HEK293 (cell line): ENCODE measurements at regions not wholly inside any gene's neighbourhood (a gene's known extent, or its start where the extent isn't known, plus 50 kb on each side); places are given as distances from the start of the nearest gene placed in this dataset.

Experiments
- CTCF ChIA-PET: fragments of 350-600 bp; formaldehyde crosslinking; extraction: SDS; loops from one replicate; lab custom pipeline; 2021; ENCODE audit warnings: antibody characterized with exemption; lab: Yijun Ruan, JAX
- POLR2A ChIA-PET: fragments of 300-600 bp; formaldehyde crosslinking; extraction: SDS; loops from one replicate; lab custom pipeline; 2020; ENCODE audit warnings: antibody characterized with exemption, inconsistent platforms; lab: Yijun Ruan, JAX
- H3K27ac ChIP-seq: fragments of 200-500 bp; sonication (Bioruptor generic); 2 replicates; pipeline ENCODE4 v1.5.1; 2014; ENCODE audit warnings: low read depth, low read length, control low read depth, inconsistent platforms; ENCODE audit errors: extremely low read depth
- H3K36me3 ChIP-seq, 2 experiments: fragments of 200-500 bp in 1 of 2; sonication (Bioruptor generic) in 1 of 2; 1 replicate in 1 of 2; 2 replicates in 1 of 2; pipeline ENCODE4 v1.5.1; 2014 to 2017; ENCODE audit warnings: inconsistent platforms in 2 of 2, low read length in 2 of 2; ENCODE audit not compliant: control insufficient read depth in 2 of 2, insufficient read depth in 1 of 2
- H3K4me1 ChIP-seq: fragments of 200-500 bp; sonication (Bioruptor generic); 2 replicates; pipeline ENCODE4 v1.5.1; 2014; ENCODE audit warnings: mild to moderate bottlenecking, low read length, inconsistent platforms; ENCODE audit not compliant: control insufficient read depth, insufficient read depth
- H3K4me3 ChIP-seq: 2 replicates; pipeline ENCODE4 v1.5.1; 2011; ENCODE audit warnings: low read depth, mild to moderate bottlenecking, control low read depth, low read length, moderate library complexity
- H3K9me3 ChIP-seq: fragments of 200-500 bp; sonication (Bioruptor generic); 2 replicates; pipeline ENCODE4 v1.5.1; 2014; ENCODE audit warnings: low read depth, low read length, inconsistent platforms; ENCODE audit not compliant: control insufficient read depth, insufficient read depth
- BCL11B ChIP-seq: fragments of 450-650 bp; formaldehyde crosslinking; IDR thresholded peaks from 2 replicates; pipeline ENCODE4 v1.5.1; 2016; ENCODE audit warnings: low read depth, missing biosample characterization, missing genetic modification characterization
- PATZ1 ChIP-seq: fragments of 450-650 bp; formaldehyde crosslinking; IDR thresholded peaks from 2 replicates; pipeline ENCODE4 v1.5.1; 2016; ENCODE audit warnings: missing biosample characterization, missing genetic modification characterization
- SALL2 ChIP-seq: fragments of 450-650 bp; formaldehyde crosslinking; IDR thresholded peaks from 2 replicates; pipeline ENCODE4 v1.5.0; 2017; ENCODE audit warnings: missing biosample characterization, mild to moderate bottlenecking, missing genetic modification characterization, borderline replicate concordance
- SCRT2 ChIP-seq: fragments of 450-650 bp; formaldehyde crosslinking; IDR thresholded peaks from 2 replicates; pipeline ENCODE4 v1.5.1; 2016; ENCODE audit warnings: missing biosample characterization, missing genetic modification characterization
- TSHZ1 ChIP-seq: fragments of 450-650 bp; formaldehyde crosslinking; IDR thresholded peaks from 2 replicates; pipeline ENCODE4 v1.5.1; 2016; ENCODE audit warnings: missing biosample characterization, missing genetic modification characterization, borderline replicate concordance
- YY1 ChIP-seq: fragments of 450-650 bp; formaldehyde crosslinking; IDR thresholded peaks from 2 replicates; pipeline ENCODE4 v1.5.1; 2018; ENCODE audit warnings: missing biosample characterization, missing genetic modification characterization
- ZBTB17 ChIP-seq: fragments of 450-650 bp; formaldehyde crosslinking; IDR thresholded peaks from 2 replicates; pipeline ENCODE4 v1.5.1; 2016; ENCODE audit warnings: missing biosample characterization, missing genetic modification characterization
- ZFP3 ChIP-seq: fragments of 450-650 bp; formaldehyde crosslinking; IDR thresholded peaks from 2 replicates; pipeline ENCODE4 v1.5.1; 2016; ENCODE audit warnings: low read depth, missing biosample characterization, missing genetic modification characterization
- ZNF121 ChIP-seq: fragments of 450-650 bp; formaldehyde crosslinking; IDR thresholded peaks from 2 replicates; pipeline ENCODE4 v1.5.1; 2016; ENCODE audit warnings: missing biosample characterization, missing genetic modification characterization
- ZNF133 ChIP-seq: fragments of 450-650 bp; formaldehyde crosslinking; IDR thresholded peaks from 2 replicates; pipeline ENCODE4 v1.5.1; 2016; ENCODE audit warnings: missing biosample characterization, missing genetic modification characterization
- ZNF146 ChIP-seq: fragments of 450-650 bp; formaldehyde crosslinking; IDR thresholded peaks from 2 replicates; pipeline ENCODE4 v1.5.1; 2016; ENCODE audit warnings: missing biosample characterization, missing genetic modification characterization
- ZNF311 ChIP-seq: fragments of 450-650 bp; formaldehyde crosslinking; IDR thresholded peaks from 2 replicates; pipeline ENCODE4 v1.5.1; 2017; ENCODE audit warnings: missing biosample characterization, missing genetic modification characterization, borderline replicate concordance
- ZNF37A ChIP-seq: fragments of 450-650 bp; IDR thresholded peaks from 2 replicates; pipeline ENCODE4 v1.5.1; 2018; ENCODE audit warnings: missing biosample characterization, missing genetic modification characterization
- ZNF433 ChIP-seq: fragments of 450-650 bp; formaldehyde crosslinking; IDR thresholded peaks from 2 replicates; pipeline ENCODE4 v1.5.1; 2016; ENCODE audit warnings: missing biosample characterization, missing genetic modification characterization, low read depth
- ZNF529 ChIP-seq: fragments of 450-650 bp; formaldehyde crosslinking; IDR thresholded peaks from 2 replicates; pipeline ENCODE4 v1.5.1; 2017; ENCODE audit warnings: missing genetic modification characterization, missing biosample characterization; ENCODE audit not compliant: insufficient replicate concordance
- ZNF623 ChIP-seq: fragments of 450-650 bp; formaldehyde crosslinking; IDR thresholded peaks from 2 replicates; pipeline ENCODE4 v1.5.1; 2016; ENCODE audit warnings: missing biosample characterization, missing genetic modification characterization
- ZNF830 ChIP-seq: fragments of 450-650 bp; IDR thresholded peaks from 2 replicates; pipeline ENCODE4 v1.5.0; 2018; ENCODE audit warnings: missing biosample characterization, missing genetic modification characterization, low read depth, mild to moderate bottlenecking, moderate library complexity
- ZSCAN23 ChIP-seq: fragments of 450-650 bp; formaldehyde crosslinking; IDR thresholded peaks from 2 replicates; pipeline ENCODE4 v1.5.1; 2016; ENCODE audit warnings: missing biosample characterization, missing genetic modification characterization
- TF ChIP-seq, protein P1 (sequence below): fragments of 450-650 bp; IDR thresholded peaks from 2 replicates; pipeline ENCODE4 v1.5.1; 2018; ENCODE audit warnings: missing biosample characterization, missing genetic modification characterization
- TF ChIP-seq, protein P2 (sequence below): fragments of 450-650 bp; formaldehyde crosslinking; IDR thresholded peaks from 2 replicates; pipeline ENCODE4 v1.5.1; 2017; ENCODE audit warnings: missing biosample characterization, mild to moderate bottlenecking, missing genetic modification characterization, moderate library complexity

GRCh38 chrX:16484338-16484737 is 165.6 kb upstream of the S100G start:
- Histone ChIP-seq H3K9me3 (no peaks in the 10 kb centered on the region), H3K27ac (no peak overlapping the region), H3K4me3 (no peak overlapping the region)
- POLR2A ChIA-PET, result no interaction called here
- TF ChIP-seq YY1 (tag by site-specific recombination) (no peak), ZNF121 (tag by site-specific recombination) (no peak), BCL11B (no peak), ZNF146 (tag by site-specific recombination) (no peak), ZSCAN23 (tag by site-specific recombination) (no peak), PATZ1 (tag by site-specific recombination) (no peak)
- TF ChIP-seq, protein P1, sequence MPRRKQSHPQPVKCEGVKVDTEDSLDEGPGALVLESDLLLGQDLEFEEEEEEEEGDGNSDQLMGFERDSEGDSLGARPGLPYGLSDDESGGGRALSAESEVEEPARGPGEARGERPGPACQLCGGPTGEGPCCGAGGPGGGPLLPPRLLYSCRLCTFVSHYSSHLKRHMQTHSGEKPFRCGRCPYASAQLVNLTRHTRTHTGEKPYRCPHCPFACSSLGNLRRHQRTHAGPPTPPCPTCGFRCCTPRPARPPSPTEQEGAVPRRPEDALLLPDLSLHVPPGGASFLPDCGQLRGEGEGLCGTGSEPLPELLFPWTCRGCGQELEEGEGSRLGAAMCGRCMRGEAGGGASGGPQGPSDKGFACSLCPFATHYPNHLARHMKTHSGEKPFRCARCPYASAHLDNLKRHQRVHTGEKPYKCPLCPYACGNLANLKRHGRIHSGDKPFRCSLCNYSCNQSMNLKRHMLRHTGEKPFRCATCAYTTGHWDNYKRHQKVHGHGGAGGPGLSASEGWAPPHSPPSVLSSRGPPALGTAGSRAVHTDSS, result no peak
- TF ChIP-seq, all 188 proteins: peak for 0
- CTCF ChIA-PET, result interaction anchor here (0.7 kb wide), 1 partner anchor 10 kb away, joined by 3 read pairs; no protein-coding TSS in a partner anchor
- no peaks in the 10 kb centered on the region for H3K4me1 ChIP-seq
- no peaks in the 10 kb centered on the region for H3K36me3 ChIP-seq

GRCh38 chrX:16487620-16488385 is 162.2 kb upstream of the S100G start:
- ChIA-PET POLR2A (no interaction called here), CTCF (interaction anchor here (0.5 kb wide), 1 partner anchor 925 kb away, joined by 3 read pairs; no protein-coding TSS in a partner anchor)
- no peaks in the 10 kb centered on the region for H3K4me1 ChIP-seq
- H3K27ac ChIP-seq, result no peak overlapping the region
- no peak overlapping the region for H3K4me3 ChIP-seq
- H3K36me3 ChIP-seq, result no peaks in the 10 kb centered on the region
- H3K9me3 ChIP-seq, result no peaks in the 10 kb centered on the region
- TF ChIP-seq ZNF529 (tag by site-specific recombination), result no peak
- TF ChIP-seq ZNF311 (tag by site-specific recombination), result no peak
- TF ChIP-seq ZFP3 (tag by site-specific recombination), result no peak
- TF ChIP-seq ZNF37A (tag by site-specific recombination), result no peak
- no peak for TF ChIP-seq ZNF433 (tag by site-specific recombination)
- TF ChIP-seq, protein P2, sequence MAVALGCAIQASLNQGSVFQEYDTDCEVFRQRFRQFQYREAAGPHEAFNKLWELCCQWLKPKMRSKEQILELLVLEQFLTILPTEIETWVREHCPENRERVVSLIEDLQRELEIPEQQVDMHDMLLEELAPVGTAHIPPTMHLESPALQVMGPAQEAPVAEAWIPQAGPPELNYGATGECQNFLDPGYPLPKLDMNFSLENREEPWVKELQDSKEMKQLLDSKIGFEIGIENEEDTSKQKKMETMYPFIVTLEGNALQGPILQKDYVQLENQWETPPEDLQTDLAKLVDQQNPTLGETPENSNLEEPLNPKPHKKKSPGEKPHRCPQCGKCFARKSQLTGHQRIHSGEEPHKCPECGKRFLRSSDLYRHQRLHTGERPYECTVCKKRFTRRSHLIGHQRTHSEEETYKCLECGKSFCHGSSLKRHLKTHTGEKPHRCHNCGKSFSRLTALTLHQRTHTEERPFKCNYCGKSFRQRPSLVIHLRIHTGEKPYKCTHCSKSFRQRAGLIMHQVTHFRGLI (tag by site-specific recombination), result no peak

DNA sequence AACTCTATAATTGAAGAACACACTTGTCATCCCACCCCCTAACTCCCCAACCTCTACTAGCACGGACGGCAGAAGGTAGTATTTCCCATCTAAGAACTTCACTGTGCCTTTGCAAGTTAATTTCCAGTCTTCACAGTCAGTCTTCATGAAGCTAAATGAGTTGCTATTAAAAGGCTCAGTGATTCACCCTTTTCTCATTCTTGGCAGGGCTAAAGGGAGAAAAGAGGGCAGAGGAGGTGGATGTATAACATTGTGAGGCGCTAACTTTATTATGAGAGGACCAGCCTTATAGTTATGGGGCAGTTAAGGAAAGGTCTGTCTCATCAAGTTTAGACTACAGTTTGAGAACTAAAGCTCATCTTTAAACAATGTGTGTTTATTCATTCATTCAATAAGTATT is 161.0 kb upstream of the S100G start:
- no peaks in the 10 kb centered on the region for H3K9me3 ChIP-seq
- H3K4me3 ChIP-seq, result no peak overlapping the region
- no peak overlapping the region for H3K27ac ChIP-seq
- H3K4me1 ChIP-seq, result no peaks in the 10 kb centered on the region
- CTCF ChIA-PET, result no interaction called here
- no peaks in the 10 kb centered on the region for H3K36me3 ChIP-seq
- POLR2A ChIA-PET, result no interaction called here
- no peak for TF ChIP-seq ZNF433 (tag by site-specific recombination)
- TF ChIP-seq SALL2 (tag by site-specific recombination), result no peak
- TF ChIP-seq YY1 (tag by site-specific recombination), result no peak
- no peak for TF ChIP-seq SCRT2 (tag by site-specific recombination)
- no peak for TF ChIP-seq ZNF830 (tag by site-specific recombination)
- no peak for TF ChIP-seq ZBTB17 (tag by site-specific recombination)
- TF ChIP-seq ZNF623 (tag by site-specific recombination), result no peak
- no peak for TF ChIP-seq TSHZ1 (tag by site-specific recombination)
- TF ChIP-seq ZNF133 (tag by site-specific recombination), result no peak
